IMR-90 (cell line): ENCODE measurements at regions not wholly inside any gene's neighbourhood (a gene's known extent, or its start where the extent isn't known, plus 50 kb on each side); places are given as distances from the start of the nearest gene placed in this dataset.

Experiments
- ATAC-seq: fragments of 200-7000 bp; cut with Tn5 transposase; 2 replicates; pipeline ENCODE4 v1.9.1; 2020; ENCODE audit warnings: low read depth, mild to moderate bottlenecking, moderate library complexity
- BruUV-seq: library from RNA; stranded (reverse); fragments of 400-500 nt; replicated peaks from 2 replicates; lab custom pipeline; 2021; lab: Mats Ljungman, UMichigan
- CTCF ChIA-PET: fragments of 300-600 bp; formaldehyde crosslinking; extraction: SDS; loops from one replicate; lab custom pipeline; 2021; ENCODE audit warnings: antibody characterized with exemption; lab: Yijun Ruan, JAX
- POLR2A ChIA-PET: fragments of 300-600 bp; sonication (Branson Sonifier 250); formaldehyde crosslinking; loops from one replicate; lab custom pipeline; 2022; ENCODE audit warnings: antibody characterized with exemption; ENCODE audit not compliant: unreplicated experiment; lab: Charles Lee
- DNase-seq: peaks from one replicate; pipeline ENCODE4 v3.0.0; 2013
- H2AFZ ChIP-seq: replicated peaks from 2 replicates; pipeline ENCODE3; 2013; ENCODE audit warnings: low read length, mild to moderate bottlenecking; ENCODE audit not compliant: poor library complexity
- H2AK5ac ChIP-seq: 2 replicates; pipeline ENCODE4 v1.6.1; 2013; ENCODE audit warnings: low read depth, low read length, inconsistent platforms
- H2AK9ac ChIP-seq: replicated peaks from 2 replicates; pipeline ENCODE3; 2013; ENCODE audit warnings: mild to moderate bottlenecking, low read depth, low read length, moderate library complexity; ENCODE audit not compliant: poor library complexity
- H2BK120ac ChIP-seq: 2 replicates; pipeline ENCODE4 v1.6.1; 2013; ENCODE audit warnings: low read depth, low read length, inconsistent platforms
- H2BK15ac ChIP-seq: 3 replicates; pipeline ENCODE4 v1.6.1; 2013; ENCODE audit warnings: low read depth, low read length, inconsistent platforms
- H2BK20ac ChIP-seq: 2 replicates; pipeline ENCODE4 v1.6.1; 2013; ENCODE audit warnings: low read depth, mild to moderate bottlenecking, inconsistent platforms, low read length, moderate library complexity
- H2BK5ac ChIP-seq: 2 replicates; pipeline ENCODE4 v1.6.1; 2013; ENCODE audit warnings: mild to moderate bottlenecking, low read depth, low read length, inconsistent platforms; ENCODE audit not compliant: poor library complexity, severe bottlenecking
- H3K14ac ChIP-seq: replicated peaks from 2 replicates; pipeline ENCODE4 v1.6.1; 2013; ENCODE audit warnings: low read depth, low read length, inconsistent platforms
- H3K18ac ChIP-seq: 2 replicates; pipeline ENCODE4 v1.6.1; 2013; ENCODE audit warnings: low read depth, low read length, control low read depth
- H3K23ac ChIP-seq: 2 replicates; pipeline ENCODE4 v1.6.1; 2013; ENCODE audit warnings: low read depth, low read length, inconsistent platforms
- H3K27ac ChIP-seq: 2 replicates; pipeline ENCODE4 v1.5.1; 2013; ENCODE audit warnings: mild to moderate bottlenecking, control low read depth, low read length; ENCODE audit not compliant: insufficient read depth
- H3K27me3 ChIP-seq: 2 replicates; pipeline ENCODE4 v1.6.1; 2013; ENCODE audit warnings: low read length; ENCODE audit not compliant: control insufficient read depth, insufficient read depth
- H3K36me3 ChIP-seq: 2 replicates; pipeline ENCODE4 v1.6.1; 2013; ENCODE audit warnings: low read length, mixed read lengths; ENCODE audit not compliant: control insufficient read depth, insufficient read depth
- H3K4ac ChIP-seq: 2 replicates; pipeline ENCODE4 v1.6.1; 2013; ENCODE audit warnings: low read depth, low read length, inconsistent platforms
- H3K4me1 ChIP-seq: 2 replicates; pipeline ENCODE4 v1.6.1; 2013; ENCODE audit warnings: low read length, mixed read lengths; ENCODE audit not compliant: control insufficient read depth, insufficient read depth
- H3K4me2 ChIP-seq: 2 replicates; pipeline ENCODE4 v1.6.1; 2013; ENCODE audit warnings: low read depth, mild to moderate bottlenecking, control low read depth, low read length, moderate library complexity
- H3K4me3 ChIP-seq: 2 replicates; pipeline ENCODE4 v1.5.1; 2013; ENCODE audit warnings: low read depth, mild to moderate bottlenecking, control low read depth, low read length, moderate library complexity; ENCODE audit not compliant: insufficient read depth
- H3K56ac ChIP-seq: 2 replicates; pipeline ENCODE4 v1.6.1; 2013; ENCODE audit warnings: low read length, inconsistent platforms; ENCODE audit not compliant: insufficient read depth; ENCODE audit errors: extremely low read depth
- H3K79me1 ChIP-seq, 2 experiments: 2 replicates each; pipeline ENCODE4 v1.6.1; 2013; ENCODE audit warnings: low read length in 2 of 2, inconsistent platforms in 1 of 2, low read depth in 1 of 2
- H3K9ac ChIP-seq: 2 replicates; pipeline ENCODE4 v1.6.1; 2013; ENCODE audit warnings: low read depth, low read length, control low read depth
- H3K9me1 ChIP-seq: 2 replicates; pipeline ENCODE4 v1.6.1; 2013; ENCODE audit warnings: low read length, inconsistent platforms; ENCODE audit not compliant: insufficient read depth
- H3K9me3 ChIP-seq: 2 replicates; pipeline ENCODE4 v1.6.1; 2013; ENCODE audit warnings: low read length; ENCODE audit not compliant: control insufficient read depth, insufficient read depth
- H4K20me1 ChIP-seq: 2 replicates; pipeline ENCODE4 v1.6.1; 2013; ENCODE audit warnings: low read length, inconsistent platforms; ENCODE audit not compliant: insufficient read depth
- H4K5ac ChIP-seq: 2 replicates; pipeline ENCODE4 v1.6.1; 2013; ENCODE audit warnings: mild to moderate bottlenecking, low read depth, low read length, control low read depth
- H4K8ac ChIP-seq, 2 experiments: 2 replicates each; pipeline ENCODE4 v1.6.1; 2013; ENCODE audit warnings: low read depth in 2 of 2, low read length in 2 of 2, control low read depth in 1 of 2, inconsistent platforms in 1 of 2
- H4K91ac ChIP-seq: 2 replicates; pipeline ENCODE4 v1.6.1; 2013; ENCODE audit warnings: low read depth, low read length, inconsistent platforms; ENCODE audit not compliant: insufficient read depth
- BHLHE40 ChIP-seq: fragments of 150-350 bp; IDR thresholded peaks from 2 replicates; pipeline ENCODE4 v1.6.1; 2016; ENCODE audit warnings: mild to moderate bottlenecking, low read depth, low read length
- CEBPB ChIP-seq: IDR thresholded peaks from 2 replicates; pipeline ENCODE4 v1.6.1; 2012; ENCODE audit warnings: low read depth, low read length, improper control_type of control experiment
- CHD1 ChIP-seq: IDR thresholded peaks from 2 replicates; pipeline ENCODE4 v1.6.1; 2012; ENCODE audit warnings: low read depth, low read length, improper control_type of control experiment
- FOS ChIP-seq: fragments of 150-350 bp; IDR thresholded peaks from 2 replicates; pipeline ENCODE4 v1.6.1; 2016; ENCODE audit warnings: low read depth, low read length
- MAFK ChIP-seq: IDR thresholded peaks from 2 replicates; pipeline ENCODE4 v1.6.1; 2012; ENCODE audit warnings: low read depth, low read length, improper control_type of control experiment
- MAZ ChIP-seq: IDR thresholded peaks from 2 replicates; pipeline ENCODE4 v1.6.1; 2012; ENCODE audit warnings: low read depth, mild to moderate bottlenecking, low read length, improper control_type of control experiment, moderate library complexity, borderline replicate concordance
- MXI1 ChIP-seq: IDR thresholded peaks from 2 replicates; pipeline ENCODE4 v1.6.1; 2012; ENCODE audit warnings: low read depth, mild to moderate bottlenecking, low read length, moderate library complexity, borderline replicate concordance
- NFE2L2 ChIP-seq: fragments of 150-350 bp; IDR thresholded peaks from 2 replicates; pipeline ENCODE4 v1.6.1; 2016; ENCODE audit warnings: low read depth, mild to moderate bottlenecking, low read length
- POLR2A ChIP-seq: IDR thresholded peaks from 2 replicates; pipeline ENCODE4 v1.6.1; 2012; ENCODE audit warnings: mild to moderate bottlenecking, low read depth, low read length
- RAD21 ChIP-seq: IDR thresholded peaks from 2 replicates; pipeline ENCODE4 v1.6.1; 2012; ENCODE audit warnings: low read length, improper control_type of control experiment
- RCOR1 ChIP-seq: IDR thresholded peaks from 2 replicates; pipeline ENCODE4 v1.6.1; 2012; ENCODE audit warnings: mild to moderate bottlenecking, low read length, improper control_type of control experiment; ENCODE audit not compliant: insufficient replicate concordance
- RFX5 ChIP-seq: IDR thresholded peaks from 2 replicates; pipeline ENCODE4 v1.8.0; 2012; ENCODE audit warnings: low read depth, mild to moderate bottlenecking, low read length, moderate library complexity
- SMC3 ChIP-seq: fragments of 150-350 bp; IDR thresholded peaks from 2 replicates; pipeline ENCODE4 v1.6.1; 2016; ENCODE audit warnings: low read depth, mild to moderate bottlenecking, antibody characterized with exemption, low read length, moderate library complexity
- WGBS, 2 experiments: methylation state at CpG; one replicate each; pipeline versions ENCODE4 v1.1.5 to v1.1.7; 2013; ENCODE audit warnings: missing lambda C conversion rate in 2 of 2; ENCODE audit not compliant: insufficient read length in 1 of 2; ENCODE audit errors: extremely low coverage in 2 of 2; 5-methylcytosine and 5-hydroxymethylcytosine counted together
- dilution Hi-C: fragments of 300-500 bp; cut with HindIII; formaldehyde crosslinking; loops from one replicate; pipeline ENCODE4 v1.14.3; 2018; ENCODE audit warnings: low sequenced_read_pairs; ENCODE audit not compliant: unreplicated experiment
- in situ Hi-C: fragments of 300-500 bp; cut with MboI; formaldehyde crosslinking; loops from 3 replicates; pipeline ENCODE4 v1.14.3; 2019; ENCODE audit warnings: low sequenced_read_pairs, inconsistent platforms, mixed read lengths
- intact Hi-C: fragments of 100-400 bp; cut with micrococcal nuclease; formaldehyde crosslinking; loops from 2 replicates; pipeline ENCODE4 v1.10.0; 2022
- TF ChIP-seq, protein P1 (sequence below): fragments of 150-350 bp; IDR thresholded peaks from 2 replicates; pipeline ENCODE4 v1.6.1; 2017; ENCODE audit warnings: mild to moderate bottlenecking, antibody characterized with exemption, low read length, low read depth
- TF ChIP-seq, protein P2 (sequence below): fragments of 150-350 bp; IDR thresholded peaks from 2 replicates; pipeline ENCODE4 v1.6.1; 2016; ENCODE audit warnings: low read depth, mild to moderate bottlenecking, low read length, moderate library complexity, borderline replicate concordance
- TF ChIP-seq, protein P3 (sequence below): conservative IDR thresholded peaks from 2 replicates; pipeline ENCODE4 v1.5.1; 2012; ENCODE audit warnings: mild to moderate bottlenecking, low read depth, low read length, improper control_type of control experiment

DNA sequence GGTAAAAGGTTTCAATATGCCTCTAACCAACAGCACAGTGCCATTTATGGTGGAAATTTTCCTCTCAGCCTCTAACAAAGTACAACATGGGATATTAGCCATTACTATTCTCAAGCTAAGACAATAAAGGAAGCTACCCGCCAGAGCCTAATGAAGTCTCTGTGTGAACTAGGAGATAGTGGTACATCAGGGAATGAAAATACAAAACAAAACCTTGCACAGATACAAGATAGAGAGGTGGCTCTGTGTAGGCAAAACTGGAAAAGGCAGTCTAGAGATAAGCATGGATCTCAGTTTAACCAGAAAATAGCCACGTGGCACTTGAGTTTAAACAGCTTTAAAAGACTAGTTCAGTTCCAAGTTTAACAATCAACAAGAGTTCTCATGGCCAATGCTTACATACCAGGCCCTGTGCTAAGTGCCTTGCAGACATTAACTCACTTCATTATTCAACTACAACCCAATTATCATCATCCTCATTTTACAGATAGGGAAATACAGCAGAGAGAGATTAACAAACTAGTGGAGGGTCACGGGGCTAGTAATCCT, 279.3 kb downstream of the IGSF11 start:
- Histone ChIP-seq H2AFZ (no peak overlapping the region), H3K9me3 (no peaks in the 10 kb centered on the region), H3K56ac (no peak overlapping the region), H2BK15ac (no peak overlapping the region), H3K27me3 (no peaks in the 10 kb centered on the region), H3K9ac (no peak overlapping the region), H3K27ac (no peak overlapping the region), H3K18ac (no peak overlapping the region), H3K4me1 (no peaks in the 10 kb centered on the region), H3K14ac (no peak overlapping the region), H3K36me3 (no peaks in the 10 kb centered on the region), H3K23ac (no peak overlapping the region), H4K8ac (no peak overlapping the region), H2AK9ac (no peak overlapping the region), H3K9me1 (no peaks in the 10 kb centered on the region), H4K91ac (no peak overlapping the region), H4K20me1 (no peaks in the 10 kb centered on the region), H4K5ac (no peak overlapping the region), H2BK120ac (no peak overlapping the region), H3K4me2 (no peak overlapping the region), H2BK5ac (no peak overlapping the region), H2BK20ac (no peak overlapping the region), H3K4ac (no peak overlapping the region), H3K4me3 (no peak overlapping the region), H3K79me1 (no peaks in the 10 kb centered on the region), H2AK5ac (no peak overlapping the region)
- DNase-seq = no peak
- intact Hi-C loops = no loop called here
- in situ Hi-C loops = no loop called here
- no TSS peak for BruUV-seq
- ChIA-PET POLR2A (no interaction called here), CTCF (no interaction called here)
- ATAC-seq = no peak
- dilution Hi-C loops = no loop called here
- WGBS, 2 experiments = no CpG with 5 or more reads among the region's 3 CpGs
- TF ChIP-seq RAD21 (no peak), RFX5 (no peak), SMC3 (no peak), MAFK (no peak), MXI1 (no peak), MAZ (no peak), BHLHE40 (no peak), POLR2A (no peak), NFE2L2 (no peak), FOS (no peak), CHD1 (no peak), CEBPB (no peak), RCOR1 (no peak)
- TF ChIP-seq, protein P1, sequence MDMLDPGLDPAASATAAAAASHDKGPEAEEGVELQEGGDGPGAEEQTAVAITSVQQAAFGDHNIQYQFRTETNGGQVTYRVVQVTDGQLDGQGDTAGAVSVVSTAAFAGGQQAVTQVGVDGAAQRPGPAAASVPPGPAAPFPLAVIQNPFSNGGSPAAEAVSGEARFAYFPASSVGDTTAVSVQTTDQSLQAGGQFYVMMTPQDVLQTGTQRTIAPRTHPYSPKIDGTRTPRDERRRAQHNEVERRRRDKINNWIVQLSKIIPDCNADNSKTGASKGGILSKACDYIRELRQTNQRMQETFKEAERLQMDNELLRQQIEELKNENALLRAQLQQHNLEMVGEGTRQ = no peak
- TF ChIP-seq, protein P2, sequence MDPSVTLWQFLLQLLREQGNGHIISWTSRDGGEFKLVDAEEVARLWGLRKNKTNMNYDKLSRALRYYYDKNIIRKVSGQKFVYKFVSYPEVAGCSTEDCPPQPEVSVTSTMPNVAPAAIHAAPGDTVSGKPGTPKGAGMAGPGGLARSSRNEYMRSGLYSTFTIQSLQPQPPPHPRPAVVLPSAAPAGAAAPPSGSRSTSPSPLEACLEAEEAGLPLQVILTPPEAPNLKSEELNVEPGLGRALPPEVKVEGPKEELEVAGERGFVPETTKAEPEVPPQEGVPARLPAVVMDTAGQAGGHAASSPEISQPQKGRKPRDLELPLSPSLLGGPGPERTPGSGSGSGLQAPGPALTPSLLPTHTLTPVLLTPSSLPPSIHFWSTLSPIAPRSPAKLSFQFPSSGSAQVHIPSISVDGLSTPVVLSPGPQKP = no peak
- TF ChIP-seq, protein P3, sequence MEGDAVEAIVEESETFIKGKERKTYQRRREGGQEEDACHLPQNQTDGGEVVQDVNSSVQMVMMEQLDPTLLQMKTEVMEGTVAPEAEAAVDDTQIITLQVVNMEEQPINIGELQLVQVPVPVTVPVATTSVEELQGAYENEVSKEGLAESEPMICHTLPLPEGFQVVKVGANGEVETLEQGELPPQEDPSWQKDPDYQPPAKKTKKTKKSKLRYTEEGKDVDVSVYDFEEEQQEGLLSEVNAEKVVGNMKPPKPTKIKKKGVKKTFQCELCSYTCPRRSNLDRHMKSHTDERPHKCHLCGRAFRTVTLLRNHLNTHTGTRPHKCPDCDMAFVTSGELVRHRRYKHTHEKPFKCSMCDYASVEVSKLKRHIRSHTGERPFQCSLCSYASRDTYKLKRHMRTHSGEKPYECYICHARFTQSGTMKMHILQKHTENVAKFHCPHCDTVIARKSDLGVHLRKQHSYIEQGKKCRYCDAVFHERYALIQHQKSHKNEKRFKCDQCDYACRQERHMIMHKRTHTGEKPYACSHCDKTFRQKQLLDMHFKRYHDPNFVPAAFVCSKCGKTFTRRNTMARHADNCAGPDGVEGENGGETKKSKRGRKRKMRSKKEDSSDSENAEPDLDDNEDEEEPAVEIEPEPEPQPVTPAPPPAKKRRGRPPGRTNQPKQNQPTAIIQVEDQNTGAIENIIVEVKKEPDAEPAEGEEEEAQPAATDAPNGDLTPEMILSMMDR = no peak
